ENCODE measurements at regions not wholly inside any gene's neighbourhood (a gene's known extent, or its start where the extent isn't known, plus 50 kb on each side); places are given as distances from the start of the nearest gene placed in this dataset.

- intact Hi-C loops (cut with DNase I), result no loop called here
- H3K27ac ChIP-seq, result no peak overlapping the region
- no peak for TF ChIP-seq POLR2A (IDR thresholded peaks at IDR 0.05)
- TF ChIP-seq, protein P1, sequence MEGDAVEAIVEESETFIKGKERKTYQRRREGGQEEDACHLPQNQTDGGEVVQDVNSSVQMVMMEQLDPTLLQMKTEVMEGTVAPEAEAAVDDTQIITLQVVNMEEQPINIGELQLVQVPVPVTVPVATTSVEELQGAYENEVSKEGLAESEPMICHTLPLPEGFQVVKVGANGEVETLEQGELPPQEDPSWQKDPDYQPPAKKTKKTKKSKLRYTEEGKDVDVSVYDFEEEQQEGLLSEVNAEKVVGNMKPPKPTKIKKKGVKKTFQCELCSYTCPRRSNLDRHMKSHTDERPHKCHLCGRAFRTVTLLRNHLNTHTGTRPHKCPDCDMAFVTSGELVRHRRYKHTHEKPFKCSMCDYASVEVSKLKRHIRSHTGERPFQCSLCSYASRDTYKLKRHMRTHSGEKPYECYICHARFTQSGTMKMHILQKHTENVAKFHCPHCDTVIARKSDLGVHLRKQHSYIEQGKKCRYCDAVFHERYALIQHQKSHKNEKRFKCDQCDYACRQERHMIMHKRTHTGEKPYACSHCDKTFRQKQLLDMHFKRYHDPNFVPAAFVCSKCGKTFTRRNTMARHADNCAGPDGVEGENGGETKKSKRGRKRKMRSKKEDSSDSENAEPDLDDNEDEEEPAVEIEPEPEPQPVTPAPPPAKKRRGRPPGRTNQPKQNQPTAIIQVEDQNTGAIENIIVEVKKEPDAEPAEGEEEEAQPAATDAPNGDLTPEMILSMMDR (IDR thresholded peaks at IDR 0.05), result no peak
- no peaks in the 10 kb centered on the region for H3K9me3 ChIP-seq
- no peak overlapping the region for H3K4me3 ChIP-seq
- H3K4me1 ChIP-seq, result no peaks in the 10 kb centered on the region
- no peaks in the 10 kb centered on the region for H3K27me3 ChIP-seq
- no peaks in the 10 kb centered on the region for H3K36me3 ChIP-seq
- DNase-seq, result no peak
- ATAC-seq, result no peak
Measured at GRCh38 chr14:48751293-48751692, 834.9 kb downstream of the RPS29 start.

- Histone ChIP-seq H3K4me3 (no peak overlapping the region), H3K36me3 (no peaks in the 10 kb centered on the region), H3K4me1 (no peaks in the 10 kb centered on the region), H3K9me3 (no peaks in the 10 kb centered on the region), H3K27me3 (no peaks in the 10 kb centered on the region), H3K27ac (no peak overlapping the region)
- 60% methylated on average over 2 of the region's 2 CpGs for WGBS (ENCODE audit: insufficient coverage, low coverage, low lambda C conversion rate, missing lambda C conversion rate)
- DNase-seq (no peak), ATAC-seq (no peak)
- TF ChIP-seq POLR2A (IDR thresholded peaks at IDR 0.05), result no peak
- TF ChIP-seq, protein P1 (IDR thresholded peaks at IDR 0.05), result no peak
- intact Hi-C loops (cut with DNase I), result no loop called here
Measured at GRCh38 chr14:48748151-48748675, 838.0 kb downstream of the RPS29 start.

DNA sequence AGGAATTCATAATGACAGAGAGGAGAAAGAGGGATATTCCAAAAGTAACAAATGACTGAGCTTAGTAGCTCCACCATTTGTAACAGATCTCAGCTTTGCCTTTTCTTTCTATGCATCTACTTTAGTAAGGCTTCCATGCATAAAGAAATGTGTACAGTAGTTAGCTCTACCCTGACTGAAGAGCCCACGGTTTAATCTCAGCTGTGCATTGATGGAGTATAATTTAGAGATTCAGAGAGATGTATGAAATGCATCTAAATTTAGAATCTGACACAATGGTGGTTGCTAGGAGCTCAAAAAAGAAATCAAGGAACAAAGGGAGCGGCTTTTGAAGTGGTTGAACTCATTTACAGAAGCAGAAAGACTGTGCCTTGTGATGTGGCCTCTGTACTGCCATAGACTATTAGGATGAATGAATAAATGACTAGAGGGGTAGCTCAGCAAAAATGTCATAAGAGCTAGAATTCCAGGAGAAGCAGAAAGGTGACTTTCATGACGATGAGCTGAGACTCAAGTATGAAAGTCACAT, 838.6 kb downstream of the RPS29 start:
- TF ChIP-seq, protein P1 (IDR thresholded peaks at IDR 0.05), result no peak
- no peak for TF ChIP-seq POLR2A (IDR thresholded peaks at IDR 0.05)
- H3K4me3 ChIP-seq, result no peak overlapping the region
- intact Hi-C loops (cut with DNase I), result no loop called here
- no peak for DNase-seq
- 40% methylated on average over 3 of the region's 3 CpGs for WGBS (ENCODE audit: insufficient coverage, low coverage, low lambda C conversion rate, missing lambda C conversion rate)
- H3K27me3 ChIP-seq, result no peaks in the 10 kb centered on the region
- H3K27ac ChIP-seq, result no peak overlapping the region
- no peaks in the 10 kb centered on the region for H3K36me3 ChIP-seq
- ATAC-seq, result no peak
- no peaks in the 10 kb centered on the region for H3K4me1 ChIP-seq
- H3K9me3 ChIP-seq, result no peaks in the 10 kb centered on the region

GRCh38 chr14:48744202-48744601, 842.0 kb downstream of the RPS29 start:
- intact Hi-C loops (cut with DNase I), result no loop called here
- WGBS (ENCODE audit: insufficient coverage, low coverage, low lambda C conversion rate, missing lambda C conversion rate), result 22% methylated on average over 2 of the region's 2 CpGs
- H3K9me3 ChIP-seq, result no peaks in the 10 kb centered on the region
- H3K27ac ChIP-seq, result no peak overlapping the region
- H3K4me3 ChIP-seq, result no peak overlapping the region
- no peaks in the 10 kb centered on the region for H3K36me3 ChIP-seq
- H3K27me3 ChIP-seq, result no peaks in the 10 kb centered on the region
- no peaks in the 10 kb centered on the region for H3K4me1 ChIP-seq
- DNase-seq (no peak), ATAC-seq (no peak)
- TF ChIP-seq POLR2A (IDR thresholded peaks at IDR 0.05), result no peak

DNA sequence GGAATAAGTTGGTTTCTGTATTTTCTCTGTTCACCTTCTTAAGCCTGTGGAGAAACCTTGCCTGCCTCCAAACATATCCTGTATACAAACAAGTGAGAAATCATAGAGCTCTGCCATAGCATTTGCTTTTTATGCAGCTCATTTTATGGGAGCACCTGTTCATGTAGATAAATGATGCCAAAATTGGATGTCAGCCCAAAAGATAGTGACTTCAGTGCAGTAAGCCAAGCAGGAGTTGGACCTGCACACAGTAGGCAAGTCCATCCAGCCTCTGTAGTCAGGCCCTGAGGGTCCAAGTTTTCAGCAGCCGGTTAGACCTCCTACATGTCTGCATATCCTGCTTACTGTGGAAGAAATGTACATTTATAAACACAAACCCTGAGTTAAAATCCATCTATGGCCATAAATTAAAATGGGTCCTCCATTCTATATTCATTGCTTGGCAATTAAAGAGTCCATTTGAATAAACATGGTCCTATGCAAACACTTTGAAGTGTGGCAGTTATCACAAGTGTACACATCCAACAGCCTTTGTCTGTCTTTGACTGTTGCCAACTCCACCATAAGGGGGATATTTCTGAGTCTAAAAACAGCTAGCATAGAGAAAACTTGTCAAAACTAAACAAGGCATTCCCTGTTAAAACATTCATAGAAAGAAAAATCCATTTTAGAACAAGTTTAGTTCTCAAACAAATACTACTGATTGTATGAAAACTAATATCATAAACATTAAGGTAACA, 847.8 kb downstream of the RPS29 start:
- ATAC-seq (no peak), DNase-seq (no peak)
- intact Hi-C loops (cut with DNase I), result no loop called here
- Histone ChIP-seq H3K36me3 (no peaks in the 10 kb centered on the region), H3K27ac (no peak overlapping the region), H3K9me3 (no peaks in the 10 kb centered on the region), H3K4me3 (no peak overlapping the region), H3K27me3 (no peaks in the 10 kb centered on the region), H3K4me1 (no peaks in the 10 kb centered on the region)
- TF ChIP-seq POLR2A (IDR thresholded peaks at IDR 0.05), result no peak
- TF ChIP-seq, protein P1 (IDR thresholded peaks at IDR 0.05), result no peak
- 56% methylated on average over 1 of the region's 1 CpG for WGBS (ENCODE audit: insufficient coverage, low coverage, low lambda C conversion rate, missing lambda C conversion rate)
